COR-L47 (cell line): ENCODE measurements at regions not wholly inside any gene's neighbourhood (a gene's known extent, or its start where the extent isn't known, plus 50 kb on each side); places are given as distances from the start of the nearest gene placed in this dataset.
A peak's percentile ranks its signal among the peaks of the same experiment; 100 is the strongest.
"Not testable (repeated sequence)": the region's sequence is repeated elsewhere in the genome, so short reads cannot be mapped to it uniquely, and the experiment has no call there.

Source experiments
- DNase-seq: peaks from one replicate; lab custom pipeline; 2025; lab: John Stamatoyannopoulos, UW

- DNase-seq = no peak
These were observed 112.7 kb upstream of the EGLN3 start for GRCh38 chr14:34063470-34064164.

- no peak for DNase-seq
These were observed 112.2 kb upstream of the EGLN3 start for GRCh38 chr14:34063042-34063441.

- DNase-seq = no peak
These were observed 111.6 kb upstream of the EGLN3 start for GRCh38 chr14:34062353-34062973.

GRCh38 chr14:34060651-34060999, 109.8 kb upstream of the EGLN3 start:
- DNase-seq = no peak

- DNase-seq = peak; percentile 71
These were observed 109.2 kb upstream of the EGLN3 start for GRCh38 chr14:34059925-34060650.

GRCh38 chr14:34059037-34059924, 108.4 kb upstream of the EGLN3 start:
- no peak for DNase-seq

- no peak for DNase-seq
These were observed 107.6 kb upstream of the EGLN3 start for GRCh38 chr14:34058510-34058909.

GRCh38 chr14:34056046-34056445, 105.2 kb upstream of the EGLN3 start:
- no peak for DNase-seq

GRCh38 chr14:34055157-34055950, 104.5 kb upstream of the EGLN3 start:
- DNase-seq = no peak

GRCh38 chr14:34053666-34054065, 102.8 kb upstream of the EGLN3 start:
- no peak for DNase-seq

- DNase-seq = no peak
These were observed 101.8 kb upstream of the EGLN3 start for GRCh38 chr14:34052658-34053014.

GRCh38 chr14:34051966-34052657, 101.2 kb upstream of the EGLN3 start:
- DNase-seq = no peak

GRCh38 chr14:34050606-34051005, 99.7 kb upstream of the EGLN3 start:
- no peak for DNase-seq

- no peak for DNase-seq
These were observed 98.9 kb upstream of the EGLN3 start for GRCh38 chr14:34049790-34050189.

- DNase-seq = not testable (repeated sequence)
These were observed 98.3 kb upstream of the EGLN3 start for GRCh38 chr14:34049187-34049586.

GRCh38 chr14:34046799-34047520, 96.1 kb upstream of the EGLN3 start:
- no peak for DNase-seq

GRCh38 chr14:34044666-34045306, 93.9 kb upstream of the EGLN3 start:
- DNase-seq = no peak

GRCh38 chr14:34044373-34044637, 93.4 kb upstream of the EGLN3 start:
- DNase-seq = no peak

- no peak for DNase-seq
These were observed 92.9 kb upstream of the EGLN3 start for GRCh38 chr14:34043627-34044372.
